H1 (cell line): ENCODE measurements at regions not wholly inside any gene's neighbourhood (a gene's known extent, or its start where the extent isn't known, plus 50 kb on each side); places are given as distances from the start of the nearest gene placed in this dataset.

Source experiments
- CHD1 ChIP-seq: IDR thresholded peaks from 2 replicates; pipeline ENCODE4 v1.6.1; 2012; ENCODE audit warnings: low read depth, low read length, improper control_type of control experiment
- EP300 ChIP-seq, 2 experiments: IDR thresholded peaks; 1 replicate in 1 of 2; 2 replicates in 1 of 2; pipeline ENCODE4 v1.6.1; 2011 to 2012; ENCODE audit warnings: low read depth in 2 of 2, low read length in 2 of 2, mild to moderate bottlenecking in 2 of 2, borderline replicate concordance in 1 of 2, inconsistent platforms in 1 of 2, moderate library complexity in 1 of 2
- EZH2 ChIP-seq: fragments of 200-600 bp; sonication (generic); IDR thresholded peaks from 2 replicates; pipeline ENCODE4 v1.7.1; 2012; ENCODE audit warnings: low read depth, mild to moderate bottlenecking, moderate library complexity, low read length, inconsistent platforms; ENCODE audit not compliant: severe bottlenecking
- FOSL1 ChIP-seq: IDR thresholded peaks from 2 replicates; pipeline ENCODE4 v1.6.1; 2011; ENCODE audit warnings: mild to moderate bottlenecking, low read depth, low read length, moderate library complexity; ENCODE audit not compliant: insufficient read depth
- KDM1A ChIP-seq: fragments of 200-600, 300-600 bp; sonication (generic); IDR thresholded peaks from 2 replicates; pipeline ENCODE4 v1.7.1; 2016; ENCODE audit warnings: mild to moderate bottlenecking, low read length, borderline replicate concordance
- POLR2AphosphoS5 ChIP-seq: IDR thresholded peaks from 2 replicates; pipeline ENCODE4 v1.6.1; 2011; ENCODE audit warnings: low read depth, low read length
- SP1 ChIP-seq: IDR thresholded peaks from 2 replicates; pipeline ENCODE4 v1.6.1; 2011; ENCODE audit warnings: low read depth, low read length
- SP4 ChIP-seq: IDR thresholded peaks from 2 replicates; pipeline ENCODE4 v1.6.1; 2012; ENCODE audit warnings: low read length, inconsistent platforms
- SRF ChIP-seq: IDR thresholded peaks from 2 replicates; pipeline ENCODE4 v1.6.1; 2011; ENCODE audit warnings: mild to moderate bottlenecking, low read depth, low read length, moderate library complexity
- TAF7 ChIP-seq: optimal IDR thresholded peaks from 2 replicates; pipeline ENCODE3; 2011; ENCODE audit warnings: low read depth, mild to moderate bottlenecking, inconsistent platforms, low read length, moderate library complexity, borderline replicate concordance
- TCF12 ChIP-seq: IDR thresholded peaks from 2 replicates; pipeline ENCODE4 v1.6.1; 2011; ENCODE audit warnings: low read depth, mild to moderate bottlenecking, low read length

GRCh38 chr7:25496476-25497368 lies 268.4 kb upstream of the NPVF start (continued):
- TF ChIP-seq FOSL1 (no peak), SRF (no peak), POLR2AphosphoS5 (no peak), TAF7 (no peak), KDM1A (no peak), CHD1 (no peak), TCF12 (no peak), EZH2 (no peak), SP1 (no peak), EP300 (IDR thresholded peaks at IDR 0.05; ENCODE audit: borderline replicate concordance in 1 of 2, low read depth in 2 of 2, low read length in 2 of 2) (no peak), SP4 (no peak)
- TF ChIP-seq, all 59 proteins: peak for 0
